BE2C (cell line): ENCODE measurements at regions not wholly inside any gene's neighbourhood (a gene's known extent, or its start where the extent isn't known, plus 50 kb on each side); places are given as distances from the start of the nearest gene placed in this dataset.

ENCODE experiments used
- DNase-seq: peaks from one replicate; pipeline ENCODE4 v3.0.0-alpha.2; 2020
- H3K27me3 ChIP-seq: fragments of 250-450 bp; sonication (Bioruptor Pico); 2 replicates; pipeline ENCODE4 v1.5.1; 2020; ENCODE audit warnings: mild to moderate bottlenecking
- H3K36me3 ChIP-seq: fragments of 250-450 bp; sonication (Bioruptor Pico); 2 replicates; pipeline ENCODE4 v1.5.1; 2020; ENCODE audit warnings: mild to moderate bottlenecking
- H3K4me1 ChIP-seq: fragments of 250-450 bp; sonication (Bioruptor Pico); 2 replicates; pipeline ENCODE4 v1.5.1; 2020
- H3K4me3 ChIP-seq: 2 replicates; pipeline ENCODE4 v1.5.1; 2011; ENCODE audit warnings: low read depth, low read length
- H3K9me3 ChIP-seq: fragments of 250-450 bp; sonication (Bioruptor Pico); 2 replicates; pipeline ENCODE4 v1.5.1; 2020
- CTCF ChIP-seq: IDR thresholded peaks from 2 replicates; pipeline ENCODE4 v1.5.1; 2012; ENCODE audit warnings: mild to moderate bottlenecking, low read depth, low read length

GRCh38 chr4:1470816-1471442 lies 64.7 kb upstream of the NKX1-1 start:
- no peaks in the 10 kb centered on the region for H3K36me3 ChIP-seq
- H3K27me3 ChIP-seq: peaks cover 15% of the 10 kb centered on the region
- no peaks in the 10 kb centered on the region for H3K9me3 ChIP-seq
- no peak overlapping the region for H3K4me3 ChIP-seq
- H3K4me1 ChIP-seq: no peaks in the 10 kb centered on the region
- no peak for DNase-seq
- no peak for TF ChIP-seq CTCF

GRCh38 chr4:1470393-1470670 lies 64.1 kb upstream of the NKX1-1 start:
- H3K36me3 ChIP-seq: no peaks in the 10 kb centered on the region
- H3K4me3 ChIP-seq: no peak overlapping the region
- no peaks in the 10 kb centered on the region for H3K4me1 ChIP-seq
- peaks cover 15% of the 10 kb centered on the region for H3K27me3 ChIP-seq
- DNase-seq: no peak
- TF ChIP-seq CTCF: no peak
- H3K9me3 ChIP-seq: no peaks in the 10 kb centered on the region

GRCh38 chr4:1469607-1470392 lies 63.6 kb upstream of the NKX1-1 start:
- DNase-seq: no peak
- no peak for TF ChIP-seq CTCF
- Histone ChIP-seq H3K4me1 (no peaks in the 10 kb centered on the region), H3K4me3 (no peak overlapping the region), H3K36me3 (no peaks in the 10 kb centered on the region), H3K9me3 (no peaks in the 10 kb centered on the region), H3K27me3 (peaks cover 15% of the 10 kb centered on the region)

GRCh38 chr4:1469043-1469442 lies 62.8 kb upstream of the NKX1-1 start:
- no peak overlapping the region for H3K4me3 ChIP-seq
- no peak for DNase-seq
- no peaks in the 10 kb centered on the region for H3K36me3 ChIP-seq
- H3K9me3 ChIP-seq: no peaks in the 10 kb centered on the region
- peaks cover 20% of the 10 kb centered on the region for H3K27me3 ChIP-seq
- H3K4me1 ChIP-seq: no peaks in the 10 kb centered on the region
- no peak for TF ChIP-seq CTCF

- Histone ChIP-seq H3K36me3 (no peaks in the 10 kb centered on the region), H3K4me3 (no peak overlapping the region), H3K4me1 (no peaks in the 10 kb centered on the region), H3K9me3 (no peaks in the 10 kb centered on the region), H3K27me3 (peaks cover 28% of the 10 kb centered on the region)
- DNase-seq: no peak
- TF ChIP-seq CTCF: no peak
Observed at GRCh38 chr4:1467581-1468458, 61.6 kb upstream of the NKX1-1 start.

GRCh38 chr4:1466863-1467165 lies 60.6 kb upstream of the NKX1-1 start:
- no peaks in the 10 kb centered on the region for H3K9me3 ChIP-seq
- no peak for TF ChIP-seq CTCF
- H3K4me3 ChIP-seq: no peak overlapping the region
- H3K36me3 ChIP-seq: no peaks in the 10 kb centered on the region
- no peak for DNase-seq
- peaks cover 28% of the 10 kb centered on the region for H3K27me3 ChIP-seq
- no peaks in the 10 kb centered on the region for H3K4me1 ChIP-seq
